Left lung (tissue), 4 donors: ENCODE measurements at regions not wholly inside any gene's neighbourhood (a gene's known extent, or its start where the extent isn't known, plus 50 kb on each side); places are given as distances from the start of the nearest gene placed in this dataset.

ENCODE experiments used
- ATAC-seq: fragments of 200-7000 bp; cut with Tn5 transposase; one replicate; pipeline ENCODE4 v1.9.1; 2020; ENCODE audit warnings: moderate library complexity
- DNase-seq, 4 donors: peaks; one replicate each; pipeline ENCODE4 v3.0.0-alpha.2; 2013 to 2020
- H3K27ac ChIP-seq, 2 donors: fragments of 200-600 bp; sonication (generic) in 1 of 2; one replicate each; pipeline versions ENCODE4 v1.5.0 to v1.8.0; 2020 to 2021
- H3K27me3 ChIP-seq, 2 donors: fragments of 200-600 bp; sonication (generic) in 1 of 2; one replicate each; pipeline versions ENCODE4 v1.5.0 to v1.8.0; 2020 to 2021
- H3K36me3 ChIP-seq, 2 donors: fragments of 200-600 bp; sonication (generic) in 1 of 2; one replicate each; pipeline versions ENCODE4 v1.5.0 to v1.8.0; 2020 to 2021
- H3K4me1 ChIP-seq, 2 donors: fragments of 200-600 bp; one replicate each; pipeline ENCODE4 v1.8.0; 2021
- H3K4me3 ChIP-seq, 2 donors: fragments of 200-600 bp; sonication (generic) in 1 of 2; one replicate each; pipeline versions ENCODE4 v1.5.0 to v1.8.0; 2020 to 2021; ENCODE audit warnings: mild to moderate bottlenecking in 1 of 2
- H3K9me3 ChIP-seq, 2 donors: fragments of 200-600 bp; sonication (generic) in 1 of 2; one replicate each; pipeline versions ENCODE4 v1.5.0 to v1.8.0; 2020 to 2021
- intact Hi-C, 2 donors: fragments of 100-400 bp; cut with DNase I; formaldehyde crosslinking; loops; one replicate each; pipeline versions ENCODE4 v1.11.2 to v1.14.2; 2022
- TF ChIP-seq, protein P1 (sequence below), 2 donors: fragments of 200-600 bp; sonication (generic) in 1 of 2; IDR thresholded peaks; one replicate each; pipeline versions ENCODE4 v1.5.0 to v1.8.0; 2021; ENCODE audit warnings: antibody characterized with exemption in 2 of 2
- donor health status: DM: no; HTN: yes; CAD: no.
- donor health status: DM: no; HTN: no; CAD: no.

GRCh38 chrX:144494074-144494473, 610.2 kb downstream of the UBE2NL start:
- no peaks in the 10 kb centered on the region for H3K36me3 ChIP-seq
- intact Hi-C loops, result no loop called here
- ATAC-seq, result peak; percentile 82
- peak in 1 of 4 donors; percentile 0 for DNase-seq
- no peaks in the 10 kb centered on the region for H3K27me3 ChIP-seq
- TF ChIP-seq, protein P1, sequence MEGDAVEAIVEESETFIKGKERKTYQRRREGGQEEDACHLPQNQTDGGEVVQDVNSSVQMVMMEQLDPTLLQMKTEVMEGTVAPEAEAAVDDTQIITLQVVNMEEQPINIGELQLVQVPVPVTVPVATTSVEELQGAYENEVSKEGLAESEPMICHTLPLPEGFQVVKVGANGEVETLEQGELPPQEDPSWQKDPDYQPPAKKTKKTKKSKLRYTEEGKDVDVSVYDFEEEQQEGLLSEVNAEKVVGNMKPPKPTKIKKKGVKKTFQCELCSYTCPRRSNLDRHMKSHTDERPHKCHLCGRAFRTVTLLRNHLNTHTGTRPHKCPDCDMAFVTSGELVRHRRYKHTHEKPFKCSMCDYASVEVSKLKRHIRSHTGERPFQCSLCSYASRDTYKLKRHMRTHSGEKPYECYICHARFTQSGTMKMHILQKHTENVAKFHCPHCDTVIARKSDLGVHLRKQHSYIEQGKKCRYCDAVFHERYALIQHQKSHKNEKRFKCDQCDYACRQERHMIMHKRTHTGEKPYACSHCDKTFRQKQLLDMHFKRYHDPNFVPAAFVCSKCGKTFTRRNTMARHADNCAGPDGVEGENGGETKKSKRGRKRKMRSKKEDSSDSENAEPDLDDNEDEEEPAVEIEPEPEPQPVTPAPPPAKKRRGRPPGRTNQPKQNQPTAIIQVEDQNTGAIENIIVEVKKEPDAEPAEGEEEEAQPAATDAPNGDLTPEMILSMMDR (IDR thresholded peaks at IDR 0.05), result no peak
- no peak overlapping the region for H3K4me3 ChIP-seq
- no peak overlapping the region for H3K27ac ChIP-seq
- no peaks in the 10 kb centered on the region for H3K4me1 ChIP-seq
- H3K9me3 ChIP-seq, result no peaks in the 10 kb centered on the region

DNA sequence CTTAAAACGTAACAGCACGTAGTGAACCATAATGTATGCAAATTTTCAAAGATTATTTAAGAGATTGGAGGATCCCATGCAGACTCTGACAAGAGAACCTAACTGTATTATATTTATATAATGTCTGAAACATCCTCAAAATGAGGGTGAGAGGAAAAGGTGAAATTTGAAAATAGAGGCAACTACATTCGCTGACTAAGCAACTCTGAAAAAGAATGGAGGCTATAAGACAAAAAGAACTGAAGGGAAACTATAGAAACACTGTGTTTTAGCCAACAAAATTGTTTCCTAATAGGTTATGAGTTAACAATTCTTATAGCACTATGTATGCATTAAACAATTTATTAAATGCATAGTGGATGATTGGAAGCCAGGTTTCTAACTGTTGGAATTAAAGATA, 648.0 kb downstream of the UBE2NL start:
- Histone ChIP-seq H3K27me3 (no peaks in the 10 kb centered on the region), H3K36me3 (no peaks in the 10 kb centered on the region), H3K27ac (no peak overlapping the region), H3K4me3 (no peak overlapping the region), H3K4me1 (no peaks in the 10 kb centered on the region), H3K9me3 (no peaks in the 10 kb centered on the region)
- DNase-seq, result no peak
- intact Hi-C loops, result no loop called here
- ATAC-seq, result no peak
- TF ChIP-seq, protein P1 (IDR thresholded peaks at IDR 0.05), result no peak

GRCh38 chrX:144566592-144566991, 680.7 kb upstream of the SPANXN1 start:
- H3K36me3 ChIP-seq, result no peaks in the 10 kb centered on the region
- DNase-seq (no peak), ATAC-seq (no peak)
- no peaks in the 10 kb centered on the region for H3K4me1 ChIP-seq
- no peaks in the 10 kb centered on the region for H3K9me3 ChIP-seq
- H3K4me3 ChIP-seq, result no peak overlapping the region
- no peaks in the 10 kb centered on the region for H3K27me3 ChIP-seq
- TF ChIP-seq, protein P1 (IDR thresholded peaks at IDR 0.05), result no peak
- H3K27ac ChIP-seq, result no peak overlapping the region
- intact Hi-C loops, result no loop called here

GRCh38 chrX:144586756-144587155, 660.5 kb upstream of the SPANXN1 start:
- Histone ChIP-seq H3K9me3 (no peaks in the 10 kb centered on the region), H3K4me1 (no peaks in the 10 kb centered on the region), H3K36me3 (no peaks in the 10 kb centered on the region), H3K27me3 (no peaks in the 10 kb centered on the region), H3K27ac (no peak overlapping the region), H3K4me3 (no peak overlapping the region)
- intact Hi-C loops, result no loop called here
- DNase-seq (peak in 1 of 4 donors; percentile 11), ATAC-seq (no peak)
- TF ChIP-seq, protein P1 (IDR thresholded peaks at IDR 0.05), result no peak

GRCh38 chrX:144592036-144592435, 655.3 kb upstream of the SPANXN1 start:
- intact Hi-C loops, result no loop called here
- Histone ChIP-seq H3K27me3 (no peaks in the 10 kb centered on the region), H3K4me1 (no peaks in the 10 kb centered on the region), H3K36me3 (no peaks in the 10 kb centered on the region), H3K27ac (no peak overlapping the region), H3K9me3 (no peaks in the 10 kb centered on the region), H3K4me3 (no peak overlapping the region)
- TF ChIP-seq, protein P1 (IDR thresholded peaks at IDR 0.05), result no peak
- ATAC-seq (no peak), DNase-seq (no peak)
